ENCODE measurements at regions not wholly inside any gene's neighbourhood (a gene's known extent, or its start where the extent isn't known, plus 50 kb on each side); places are given as distances from the start of the nearest gene placed in this dataset.
"Not testable (repeated sequence)": the region's sequence is repeated elsewhere in the genome, so short reads cannot be mapped to it uniquely, and the experiment has no call there.

GRCh38 chr21:14890141-14890540 is 174.7 kb downstream of the NRIP1 start:
- no peak for DNase-seq (ENCODE audit: low spot score in 2 of 2)
- no peaks in the 10 kb centered on the region for H3K9me3 ChIP-seq
- no peaks in the 10 kb centered on the region for H3K4me1 ChIP-seq
- H3K27ac ChIP-seq: no peak overlapping the region
- no peak overlapping the region for H3K4me3 ChIP-seq
- TF ChIP-seq CTCF (IDR thresholded peaks at IDR 0.05) (no peak), POLR2A (IDR thresholded peaks at IDR 0.05) (no peak), POLR2AphosphoS5 (IDR thresholded peaks at IDR 0.05) (no peak)
- no peaks in the 10 kb centered on the region for H3K27me3 ChIP-seq
- H3K36me3 ChIP-seq: no peaks in the 10 kb centered on the region
- intact Hi-C loops (cut with DNase I; ENCODE audit: low total_unique reads): no loop called here

GRCh38 chr21:14889080-14889810 is 175.6 kb downstream of the NRIP1 start:
- Histone ChIP-seq H3K27me3 (no peaks in the 10 kb centered on the region), H3K4me3 (no peak overlapping the region), H3K9me3 (no peaks in the 10 kb centered on the region), H3K27ac (peak overlapping the region in 1 of 2 donors; percentile 1), H3K4me1 (no peaks in the 10 kb centered on the region), H3K36me3 (no peaks in the 10 kb centered on the region)
- no peak for DNase-seq (ENCODE audit: low spot score in 2 of 2)
- intact Hi-C loops (cut with DNase I; ENCODE audit: low total_unique reads): no loop called here
- no peak for TF ChIP-seq CTCF (IDR thresholded peaks at IDR 0.05)
- no peak for TF ChIP-seq POLR2A (IDR thresholded peaks at IDR 0.05)
- no peak for TF ChIP-seq POLR2AphosphoS5 (IDR thresholded peaks at IDR 0.05)

GRCh38 chr21:14888202-14888601 is 176.6 kb downstream of the NRIP1 start:
- H3K27ac ChIP-seq: no peak overlapping the region

GRCh38 chr21:14886001-14886400 is 178.8 kb downstream of the NRIP1 start:
- no peak for DNase-seq (ENCODE audit: low spot score in 2 of 2)
- H3K4me1 ChIP-seq: no peaks in the 10 kb centered on the region
- intact Hi-C loops (cut with DNase I; ENCODE audit: low total_unique reads): no loop called here
- TF ChIP-seq CTCF (IDR thresholded peaks at IDR 0.05): no peak
- TF ChIP-seq POLR2A (IDR thresholded peaks at IDR 0.05): no peak
- TF ChIP-seq POLR2AphosphoS5 (IDR thresholded peaks at IDR 0.05): no peak
- H3K27ac ChIP-seq: no peak overlapping the region
- H3K4me3 ChIP-seq: no peak overlapping the region
- H3K9me3 ChIP-seq: no peaks in the 10 kb centered on the region
- H3K36me3 ChIP-seq: no peaks in the 10 kb centered on the region
- H3K27me3 ChIP-seq: no peaks in the 10 kb centered on the region

More at GRCh38 chr21:14888202-14888601, 176.6 kb downstream of the NRIP1 start:
- H3K4me1 ChIP-seq: no peaks in the 10 kb centered on the region
- intact Hi-C loops (cut with DNase I; ENCODE audit: low total_unique reads): no loop called here
- no peaks in the 10 kb centered on the region for H3K27me3 ChIP-seq
- TF ChIP-seq CTCF (IDR thresholded peaks at IDR 0.05): no peak
- TF ChIP-seq POLR2A (IDR thresholded peaks at IDR 0.05): no peak
- TF ChIP-seq POLR2AphosphoS5 (IDR thresholded peaks at IDR 0.05): no peak
- DNase-seq (ENCODE audit: low spot score in 2 of 2): no peak
- H3K4me3 ChIP-seq: no peak overlapping the region
- H3K36me3 ChIP-seq: no peaks in the 10 kb centered on the region
- H3K9me3 ChIP-seq: no peaks in the 10 kb centered on the region

- no peak overlapping the region for H3K27ac ChIP-seq
- no peaks in the 10 kb centered on the region for H3K9me3 ChIP-seq
- H3K4me1 ChIP-seq: no peaks in the 10 kb centered on the region
- DNase-seq (ENCODE audit: low spot score in 2 of 2): no peak
- no peak overlapping the region for H3K4me3 ChIP-seq
- no peaks in the 10 kb centered on the region for H3K27me3 ChIP-seq
- TF ChIP-seq POLR2A (IDR thresholded peaks at IDR 0.05): no peak
- TF ChIP-seq CTCF (IDR thresholded peaks at IDR 0.05): no peak
- TF ChIP-seq POLR2AphosphoS5 (IDR thresholded peaks at IDR 0.05): no peak
- H3K36me3 ChIP-seq: no peaks in the 10 kb centered on the region
- intact Hi-C loops (cut with DNase I; ENCODE audit: low total_unique reads): no loop called here
These were observed 181.4 kb downstream of the NRIP1 start for GRCh38 chr21:14883351-14883750.

- H3K27me3 ChIP-seq; H3K4me1 ChIP-seq; H3K4me3 ChIP-seq; DNase-seq (ENCODE audit: low spot score in 2 of 2); H3K27ac ChIP-seq; H3K9me3 ChIP-seq; intact Hi-C loops (cut with DNase I; ENCODE audit: low total_unique reads); H3K36me3 ChIP-seq: not testable (repeated sequence)
These were observed 182.3 kb downstream of the NRIP1 start for GRCh38 chr21:14882545-14882944.
